Spleen (tissue), 7 donors: ENCODE measurements at regions not wholly inside any gene's neighbourhood (a gene's known extent, or its start where the extent isn't known, plus 50 kb on each side); places are given as distances from the start of the nearest gene placed in this dataset.

ENCODE experiments used
- CTCF ChIP-seq, 11 experiments: fragments of 200-600 bp in 7 of 11; fragments of 450-650 bp in 4 of 11; sonication (generic) in 4 of 11; IDR thresholded peaks in 8 of 11; conservative IDR thresholded peaks in 3 of 11; 1 replicate in 7 of 11; 2 replicates in 4 of 11; pipeline versions ENCODE4 v1.4.0 to v1.8.0; 2016 to 2021; ENCODE audit warnings: antibody characterized with exemption in 11 of 11, inconsistent platforms in 4 of 11, mild to moderate bottlenecking in 1 of 11
- POLR2A ChIP-seq, 3 donors: fragments of 450-650 bp; IDR thresholded peaks; one replicate each; pipeline ENCODE4 v1.5.1; 2017; ENCODE audit warnings: antibody characterized with exemption in 3 of 3, mild to moderate bottlenecking in 1 of 3
- donor health status: DM: no; HTN: no; CAD: no; lungs with moderate emphysema.
- donor health status: DM: no; HTN: no; CAD: no.
- donor health status: DM: no; HTN: no; CAD: no.

DNA sequence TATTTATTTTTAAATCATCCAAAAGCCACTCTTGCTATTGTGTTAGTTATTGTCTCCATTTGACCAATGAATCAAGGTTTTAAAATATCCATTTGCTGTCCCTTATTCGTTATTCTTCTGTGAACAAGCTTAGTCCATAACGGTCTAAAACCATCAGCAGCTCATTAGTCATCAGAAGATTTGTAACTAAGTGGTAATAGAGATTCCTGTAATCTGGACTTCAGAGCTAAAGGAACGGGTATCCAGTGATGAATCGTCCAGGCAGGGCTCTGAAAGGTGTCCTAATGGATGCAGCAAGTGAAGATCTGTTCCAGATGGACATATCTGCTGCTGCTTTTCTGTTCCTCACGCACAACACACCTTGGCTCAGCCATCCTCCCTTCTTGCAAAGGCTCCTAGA lies 362.7 kb upstream of the CFAP20DC start:
- no peak for TF ChIP-seq POLR2A (IDR thresholded peaks at IDR 0.05)
- no peak for TF ChIP-seq CTCF (IDR thresholded peaks at IDR 0.05 in 8 of 11, conservative IDR thresholded peaks at IDR 0.05 in 3 of 11)
